ENCODE measurements at regions not wholly inside any gene's neighbourhood (a gene's known extent, or its start where the extent isn't known, plus 50 kb on each side); places are given as distances from the start of the nearest gene placed in this dataset.
A peak's percentile ranks its signal among the peaks of the same experiment; 100 is the strongest.

- DNase-seq (ENCODE audit: low spot score): no peak
These were observed 85.6 kb downstream of the SNAPC1 start for GRCh38 chr14:61847861-61848260.

GRCh38 chr14:61854898-61855297 lies 92.7 kb downstream of the SNAPC1 start:
- no peak for DNase-seq (ENCODE audit: low spot score)

DNA sequence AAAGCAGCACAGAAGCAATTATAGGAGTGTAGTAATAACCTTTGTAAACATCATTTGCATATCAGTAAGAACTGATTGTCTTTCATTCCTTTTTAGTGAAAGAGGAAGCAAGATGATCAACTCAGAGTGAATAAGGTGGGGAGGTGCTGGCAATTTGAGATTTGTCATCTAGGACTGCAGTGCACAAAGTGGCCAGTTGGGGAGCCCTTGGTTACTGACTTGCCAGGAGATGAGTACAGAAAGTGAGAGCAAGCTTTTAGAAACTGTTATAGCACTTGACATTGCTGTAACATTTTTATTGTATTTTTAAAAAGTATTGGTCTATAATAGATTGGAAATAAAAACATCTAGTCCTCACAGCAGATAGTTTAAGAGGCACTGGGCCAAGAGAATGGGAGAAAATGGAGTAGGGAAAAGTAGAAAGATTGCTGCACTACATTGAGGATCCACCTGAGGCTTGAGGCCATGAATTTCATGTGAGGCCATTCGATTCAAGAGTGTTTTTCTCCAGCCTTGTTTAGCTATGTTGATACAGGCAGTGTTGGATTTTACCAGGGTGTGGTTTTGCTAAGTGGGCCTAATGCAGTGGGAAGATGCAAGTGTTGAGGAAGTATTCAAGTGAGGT lies 98.2 kb downstream of the SNAPC1 start:
- peak; percentile 42 for DNase-seq (ENCODE audit: low spot score)

GRCh38 chr14:61861320-61861865 lies 99.2 kb downstream of the SNAPC1 start:
- DNase-seq (ENCODE audit: low spot score): no peak

DNA sequence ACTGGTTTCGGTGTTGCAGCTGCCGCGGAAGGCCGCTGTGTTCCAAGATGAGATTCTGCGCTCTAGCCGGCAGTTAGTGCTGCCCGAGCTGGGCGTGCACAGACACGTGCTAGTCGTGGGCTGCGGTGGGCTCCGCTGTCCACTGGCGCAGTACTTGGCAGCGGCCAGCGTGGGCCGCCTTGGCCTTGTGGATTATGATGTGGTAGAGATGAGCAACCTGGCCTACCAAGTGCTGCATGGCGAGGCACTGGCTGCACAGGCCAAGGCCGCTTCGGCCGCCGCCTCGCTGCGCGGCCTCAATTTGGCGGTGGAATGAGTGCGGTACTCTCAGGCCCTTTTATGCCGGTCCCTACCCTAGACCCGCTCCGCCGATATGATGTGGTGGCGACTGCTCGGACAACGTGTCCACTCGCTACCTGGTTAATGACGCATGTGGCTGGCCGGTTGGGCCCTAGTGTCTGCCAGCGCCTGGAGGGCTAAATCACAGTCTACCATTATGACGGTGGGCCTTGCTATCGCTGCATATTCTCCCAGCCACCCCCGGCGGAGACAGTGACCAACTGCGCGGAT lies 102.2 kb downstream of the SNAPC1 start:
- no peak for DNase-seq (ENCODE audit: low spot score)

DNA sequence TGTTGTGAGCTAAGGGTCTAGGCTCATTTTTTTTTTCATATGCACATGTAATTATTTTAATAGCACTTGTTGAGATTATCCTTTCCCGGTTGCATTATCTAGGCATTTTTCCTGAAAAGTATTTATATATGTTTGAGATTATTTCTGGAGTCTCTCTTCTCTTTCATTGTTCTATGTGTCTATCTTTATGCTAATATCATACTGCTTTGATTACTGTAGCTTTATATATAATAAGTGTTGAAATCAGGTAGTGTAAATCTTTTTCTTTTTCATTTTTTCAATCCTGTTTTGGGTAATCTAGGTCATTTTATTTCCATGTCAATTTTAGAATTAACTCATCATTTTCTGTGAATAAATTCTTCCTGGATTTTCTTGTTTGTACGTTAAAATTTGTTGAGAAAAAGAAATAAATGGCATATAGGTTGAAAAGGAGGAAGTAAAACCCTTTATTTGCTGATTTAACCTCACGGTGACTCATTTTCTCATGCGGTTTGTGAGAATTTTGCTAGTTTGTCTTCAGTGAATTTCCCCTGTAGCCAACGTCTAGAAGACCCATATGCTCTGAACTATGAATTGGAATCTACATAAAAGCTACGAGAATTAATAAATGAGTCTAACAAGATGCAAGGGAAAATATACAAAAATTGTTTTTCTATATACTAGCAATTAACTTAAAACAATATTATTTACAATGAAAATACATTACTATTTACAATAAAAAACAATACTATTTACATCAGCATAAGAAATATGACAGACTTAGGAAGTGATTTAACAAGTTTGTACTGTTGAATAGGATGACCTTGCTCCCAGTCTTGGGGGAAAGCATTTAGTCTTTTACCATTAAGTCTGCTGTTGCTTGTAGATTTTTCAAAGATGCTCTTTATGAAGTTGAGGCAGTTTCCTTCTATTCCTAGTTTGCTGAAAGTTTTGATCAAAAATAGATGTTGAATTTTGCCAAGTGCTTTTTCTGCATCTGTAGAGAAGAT lies 105.0 kb downstream of the SNAPC1 start:
- DNase-seq (ENCODE audit: low spot score): no peak

GRCh38 chr14:61868846-61869245 lies 106.6 kb downstream of the SNAPC1 start:
- DNase-seq (ENCODE audit: low spot score): no peak

DNA sequence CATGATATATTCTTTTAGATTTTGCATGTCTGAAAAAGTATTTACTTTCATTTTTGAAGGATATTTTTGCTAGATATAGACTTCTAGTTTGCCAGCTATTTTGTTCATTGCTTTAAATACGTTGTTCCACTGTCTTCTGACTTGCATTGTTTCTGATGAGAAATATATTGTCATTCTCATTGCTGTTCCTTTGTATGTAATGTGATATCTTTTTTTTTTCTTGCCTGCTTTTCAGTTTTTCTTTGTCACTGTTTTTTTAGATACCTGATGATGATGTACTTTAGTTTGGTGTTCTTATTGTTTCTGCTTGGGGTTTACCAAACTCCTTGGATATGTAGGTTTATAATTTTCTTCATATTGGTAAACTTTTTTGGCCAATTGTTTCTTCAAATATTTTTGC lies 107.9 kb downstream of the SNAPC1 start:
- no peak for DNase-seq (ENCODE audit: low spot score)

- no peak for DNase-seq (ENCODE audit: low spot score)
These were observed 110.2 kb downstream of the SNAPC1 start for GRCh38 chr14:61872452-61872851.

DNA sequence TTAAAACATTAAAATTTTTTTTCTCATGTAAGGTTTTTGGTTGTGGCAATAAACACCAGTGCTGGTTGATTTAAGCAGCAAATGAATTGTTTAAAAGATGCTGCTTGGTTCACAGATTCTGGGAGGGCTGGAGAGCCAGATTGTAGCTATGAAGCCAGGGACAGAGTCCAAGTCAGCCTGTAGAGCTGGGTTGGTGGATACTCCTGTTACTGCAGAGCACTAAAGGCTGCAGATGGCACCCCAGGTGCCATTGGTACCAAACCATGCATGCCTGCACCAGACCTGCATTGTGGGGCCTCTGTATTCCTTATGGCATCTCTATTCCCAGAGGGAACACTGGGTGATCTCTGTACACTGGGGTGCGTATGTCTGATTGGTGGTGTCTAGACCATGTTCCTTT lies 113.3 kb downstream of the SNAPC1 start:
- DNase-seq (ENCODE audit: low spot score): no peak

DNA sequence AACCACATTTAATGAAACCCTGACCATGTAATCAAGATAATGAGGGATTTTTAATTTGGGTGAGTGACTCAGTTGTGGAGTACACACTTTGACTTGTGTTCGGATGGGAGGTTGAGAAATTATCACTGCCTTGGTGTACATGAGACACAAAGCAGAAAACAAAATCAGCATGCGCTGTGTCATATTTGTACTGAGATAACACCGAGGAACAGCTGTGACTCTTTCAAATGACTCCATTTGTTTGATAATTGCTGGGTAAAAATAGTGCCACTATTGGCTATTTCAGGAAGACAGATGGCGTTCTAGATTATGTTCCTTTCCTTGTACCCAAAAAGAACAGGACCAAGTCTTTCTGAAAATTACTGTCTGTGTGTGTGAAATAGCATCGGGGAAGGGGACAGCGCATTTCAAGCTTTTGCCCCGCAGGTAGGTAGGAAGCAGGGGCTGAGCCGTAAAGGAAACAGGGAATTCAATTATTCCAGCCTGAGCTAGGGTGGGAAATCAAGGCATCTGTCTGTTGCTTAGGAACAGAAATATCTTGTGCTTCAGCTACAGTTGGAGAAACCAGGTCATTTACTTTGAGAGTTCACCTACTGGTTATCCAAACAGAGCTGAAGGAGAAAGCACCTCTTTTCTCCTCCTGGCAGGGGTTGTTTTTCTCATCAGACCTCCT lies 114.3 kb downstream of the SNAPC1 start:
- DNase-seq (ENCODE audit: low spot score): no peak

GRCh38 chr14:61877035-61877390 lies 114.8 kb downstream of the SNAPC1 start:
- no peak for DNase-seq (ENCODE audit: low spot score)

GRCh38 chr14:61877768-61878167 lies 115.5 kb downstream of the SNAPC1 start:
- DNase-seq (ENCODE audit: low spot score): no peak

GRCh38 chr14:61878931-61879330 lies 116.7 kb downstream of the SNAPC1 start:
- DNase-seq (ENCODE audit: low spot score): no peak

DNA sequence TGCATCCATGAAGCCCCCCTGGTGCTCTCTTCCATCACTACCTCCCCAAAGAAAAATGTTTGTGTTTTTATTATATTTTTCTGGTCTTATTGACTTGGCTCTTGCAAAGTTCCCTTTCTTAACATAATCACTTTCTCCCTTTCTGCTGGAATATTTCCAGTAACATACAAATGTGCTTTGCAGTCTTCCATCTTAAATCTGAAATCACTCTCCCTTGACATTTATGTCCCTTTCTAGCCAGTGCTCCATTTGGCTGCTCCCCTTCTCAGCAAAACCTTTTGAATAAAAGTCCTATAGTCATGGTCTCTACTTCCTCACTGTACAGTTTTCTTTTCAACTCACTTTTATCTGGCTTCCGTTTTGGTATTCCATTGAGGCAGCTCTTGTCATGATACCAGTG lies 118.8 kb downstream of the SNAPC1 start:
- DNase-seq (ENCODE audit: low spot score): no peak

DNA sequence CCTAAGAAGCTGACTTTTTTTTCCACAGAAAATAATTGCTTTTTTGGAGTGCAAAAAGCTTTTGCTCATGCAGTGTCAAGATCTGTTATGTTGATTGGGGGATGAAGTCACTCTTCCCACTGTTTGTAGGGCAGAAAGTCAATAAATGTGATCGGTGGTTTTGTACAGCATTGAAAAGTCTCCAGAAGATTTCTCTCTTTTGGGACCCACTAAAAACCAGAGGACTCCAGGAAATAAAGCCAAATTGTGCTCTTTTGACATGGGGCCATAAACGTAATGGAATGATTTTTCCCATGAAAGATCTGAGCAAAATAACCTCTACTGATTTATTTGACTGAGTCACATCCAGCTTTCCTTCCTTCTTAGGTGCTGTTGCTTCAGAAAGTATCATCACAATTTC lies 122.5 kb downstream of the SNAPC1 start:
- DNase-seq (ENCODE audit: low spot score): no peak

GRCh38 chr14:61885203-61885961 lies 123.2 kb downstream of the SNAPC1 start:
- no peak for DNase-seq (ENCODE audit: low spot score)

GRCh38 chr14:61887628-61888027 lies 125.4 kb downstream of the SNAPC1 start:
- no peak for DNase-seq (ENCODE audit: low spot score)

- DNase-seq (ENCODE audit: low spot score): no peak
These were observed 127.7 kb downstream of the SNAPC1 start for GRCh38 chr14:61889914-61890351.

GRCh38 chr14:61891170-61891569 lies 128.9 kb downstream of the SNAPC1 start:
- no peak for DNase-seq (ENCODE audit: low spot score)

DNA sequence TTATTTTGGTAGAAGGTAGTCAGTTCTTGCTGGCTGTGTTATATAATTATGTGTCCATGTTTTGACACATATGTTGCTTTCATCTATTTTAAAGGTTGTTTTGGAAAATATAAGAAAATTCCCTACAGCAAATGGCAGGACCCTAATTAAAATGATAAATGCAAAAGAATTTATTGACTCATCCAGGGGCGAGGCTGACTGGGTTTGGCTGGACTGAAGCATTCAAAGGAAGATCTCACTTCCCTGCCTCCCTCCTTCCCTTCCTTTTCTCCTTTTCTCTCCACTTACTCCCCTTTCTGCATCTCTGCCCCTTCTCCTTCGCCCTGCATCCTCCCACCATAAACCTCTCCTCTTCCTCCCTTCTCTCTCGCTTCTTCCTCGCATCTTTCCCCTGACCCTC lies 129.6 kb downstream of the SNAPC1 start:
- DNase-seq (ENCODE audit: low spot score): no peak

Data from mucosa of gallbladder (tissue), 1 donor.